K562 (cell line): ENCODE measurements at regions not wholly inside any gene's neighbourhood (a gene's known extent, or its start where the extent isn't known, plus 50 kb on each side); places are given as distances from the start of the nearest gene placed in this dataset.

Source experiments
- ATAC-seq: fragments of 200-7000 bp; cut with Tn5 transposase; 3 replicates; pipeline ENCODE4 v1.9.1; 2020; ENCODE audit warnings: moderate library complexity
- BruUV-seq: library from RNA; stranded (reverse); fragments of 400-500 nt; replicated peaks from 2 replicates; lab custom pipeline; 2021; lab: Mats Ljungman, UMichigan
- CTCF ChIA-PET: fragments of 300-600 bp; formaldehyde crosslinking; extraction: SDS; loops from one replicate; lab custom pipeline; 2021; ENCODE audit warnings: low intra/inter-chr PET ratio; lab: Yijun Ruan, JAX
- POLR2A ChIA-PET: fragments of 300-600, 350-650 bp; sonication (Branson Sonifier 250); formaldehyde crosslinking; extraction: SDS; loops from one replicate; lab custom pipeline; 2021; ENCODE audit warnings: antibody characterized with exemption, inconsistent platforms; lab: Yijun Ruan, JAX
- DNase-seq, 4 experiments: peaks; one replicate each; pipeline versions ENCODE4 v3.0.0 to v3.0.0-alpha.2; 2011 to 2018; ENCODE audit warnings: low spot score in 3 of 4, mixed read lengths in 3 of 4; ENCODE audit errors: extremely low read depth in 1 of 4
- FAIRE-seq: peaks from 2 replicates; lab custom pipeline; 2011; peaks lifted over from hg19 to GRCh38; lab: Jason Lieb, UNC
- H2AFZ ChIP-seq: 2 replicates; pipeline ENCODE4 v1.6.0; 2011; ENCODE audit warnings: low read depth, low read length, control low read depth, inconsistent platforms
- H3K27ac ChIP-seq: fragments of 200-600 bp; 3 replicates; pipeline ENCODE4 v1.8.0; 2011; ENCODE audit warnings: low read depth, mild to moderate bottlenecking, control low read depth, inconsistent platforms, low read length, moderate library complexity, mixed read lengths; ENCODE audit errors: extremely low read depth
- H3K27me3 ChIP-seq, 2 experiments: fragments of 300-600 bp in 1 of 2; 2 replicates in 1 of 2; 3 replicates in 1 of 2; pipeline versions ENCODE4 v1.6.0 to v1.8.0; 2011; ENCODE audit warnings: inconsistent platforms in 2 of 2, low read length in 2 of 2, mild to moderate bottlenecking in 1 of 2, mixed read lengths in 1 of 2, moderate library complexity in 1 of 2; ENCODE audit not compliant: control insufficient read depth in 2 of 2, insufficient read depth in 2 of 2
- H3K36me3 ChIP-seq: fragments of 300-600 bp; 3 replicates; pipeline ENCODE4 v1.8.0; 2011; ENCODE audit warnings: mild to moderate bottlenecking, low read length, inconsistent platforms; ENCODE audit not compliant: control insufficient read depth, insufficient read depth
- H3K4me1 ChIP-seq, 2 experiments: fragments of 200-600 bp in 1 of 2; replicated peaks in 1 of 2; 2 replicates in 1 of 2; 3 replicates in 1 of 2; pipeline versions ENCODE4 v1.5.1 to v1.8.0; 2011; ENCODE audit warnings: inconsistent platforms in 2 of 2, low read length in 2 of 2, mild to moderate bottlenecking in 1 of 2, mixed read lengths in 1 of 2, moderate library complexity in 1 of 2; ENCODE audit not compliant: control insufficient read depth in 2 of 2, insufficient read depth in 2 of 2
- H3K4me2 ChIP-seq: 2 replicates; pipeline ENCODE4 v1.6.1; 2011; ENCODE audit warnings: low read length, control low read depth, inconsistent platforms, mixed read lengths; ENCODE audit not compliant: insufficient read depth
- H3K4me3 ChIP-seq: fragments of 200-600 bp; sonication (generic), shearing (Covaris generic); 2 replicates; pipeline ENCODE4 v1.5.1; 2016; ENCODE audit warnings: control low read depth, inconsistent platforms
- H3K79me2 ChIP-seq: fragments of 200-600 bp; 3 replicates; pipeline ENCODE4 v1.8.0; 2011; ENCODE audit warnings: low read length, inconsistent platforms; ENCODE audit not compliant: control insufficient read depth, insufficient read depth
- H3K9ac ChIP-seq, 2 experiments: 2 replicates each; pipeline versions ENCODE4 v1.6.0 to v1.6.1; 2011; ENCODE audit warnings: low read depth in 2 of 2, low read length in 2 of 2, control low read depth in 1 of 2, inconsistent platforms in 1 of 2, mild to moderate bottlenecking in 1 of 2, mixed read lengths in 1 of 2; ENCODE audit not compliant: insufficient read depth in 1 of 2
- H3K9me1 ChIP-seq: one replicate; pipeline ENCODE4 v1.6.0; 2011; ENCODE audit warnings: inconsistent platforms, mild to moderate bottlenecking, low read length, moderate library complexity; ENCODE audit not compliant: control insufficient read depth, insufficient read depth
- H3K9me3 ChIP-seq: replicated peaks from 2 replicates; pipeline ENCODE4 v1.5.1; 2011; ENCODE audit warnings: low read depth, low read length, inconsistent platforms; ENCODE audit not compliant: control insufficient read depth, insufficient read depth
- H4K20me1 ChIP-seq: replicated peaks from 2 replicates; pipeline ENCODE4 v1.6.1; 2011; ENCODE audit warnings: low read length, inconsistent platforms, mixed read lengths; ENCODE audit not compliant: control insufficient read depth, insufficient read depth
- CBFA2T3 ChIP-seq: fragments of 450-650 bp; IDR thresholded peaks from 2 replicates; pipeline ENCODE4 v1.6.1; 2017
- CCNT2 ChIP-seq: IDR thresholded peaks from 2 replicates; pipeline ENCODE4 v1.6.1; 2011; ENCODE audit warnings: borderline replicate concordance, low read depth, mild to moderate bottlenecking, moderate library complexity, mixed read lengths, low read length; ENCODE audit not compliant: insufficient read length; ENCODE audit errors: extremely low read depth
- E2F6 ChIP-seq, 2 experiments: IDR thresholded peaks; 2 replicates each; pipeline ENCODE4 v1.6.1; 2011; ENCODE audit warnings: borderline replicate concordance in 1 of 2, control low read depth in 1 of 2, low read depth in 1 of 2, low read length in 1 of 2, mild to moderate bottlenecking in 1 of 2, mixed read lengths in 1 of 2, moderate library complexity in 1 of 2; ENCODE audit not compliant: insufficient read depth in 1 of 2, insufficient read length in 1 of 2, poor library complexity in 1 of 2, severe bottlenecking in 1 of 2; ENCODE audit errors: extremely low read depth in 1 of 2
- ESRRA ChIP-seq: fragments of 450-650 bp; IDR thresholded peaks from 2 replicates; pipeline ENCODE4 v1.6.1; 2014; ENCODE audit warnings: low read depth, mild to moderate bottlenecking, moderate library complexity, borderline replicate concordance
- GATAD2B ChIP-seq: fragments of 450-650 bp; IDR thresholded peaks from 2 replicates; pipeline ENCODE4 v1.6.1; 2017; ENCODE audit warnings: mild to moderate bottlenecking, borderline replicate concordance
- PKNOX1 ChIP-seq: fragments of 450-650 bp; IDR thresholded peaks from 2 replicates; pipeline ENCODE4 v1.6.1; 2016
- TRIM28 ChIP-seq: fragments of 450-650 bp; IDR thresholded peaks from 2 replicates; pipeline ENCODE4 v1.6.1; 2017
- VEZF1 ChIP-seq: fragments of 200-800 bp; sonication (Bioruptor generic); IDR thresholded peaks from 2 replicates; pipeline ENCODE4 v1.6.1; 2017; ENCODE audit warnings: missing genetic modification characterization, missing compliant biosample characterization
- ZEB2 ChIP-seq: fragments of 450-650 bp; IDR thresholded peaks from 2 replicates; pipeline ENCODE4 v1.6.1; 2016
- ZNF134 ChIP-seq: fragments of 250-450 bp; sonication (Bioruptor Pico); conservative IDR thresholded peaks from 2 replicates; pipeline ENCODE4 v1.4.0; 2020
- WGBS: fragments of 100-300 bp; shearing (Covaris generic); methylation state at CpG from one replicate; pipeline ENCODE4 v1.1.6; 2016; ENCODE audit warnings: low coverage, mixed read lengths; ENCODE audit not compliant: insufficient coverage; ENCODE audit errors: missing lambda C conversion rate; 5-methylcytosine and 5-hydroxymethylcytosine counted together
- in situ Hi-C: fragments of 300-500 bp; cut with MboI; formaldehyde crosslinking; loops from 4 replicates; pipeline ENCODE4 v1.15.0; 2018; ENCODE audit warnings: inconsistent platforms, mixed read lengths
- intact Hi-C: fragments of 100-400 bp; cut with micrococcal nuclease; formaldehyde crosslinking; loops from 2 replicates; pipeline ENCODE4 v1.14.2; 2022
- TF ChIP-seq, protein P1 (sequence below), 3 experiments: fragments of 200-800 bp in 1 of 3; fragments of 250-450 bp in 1 of 3; fragments of 450-650 bp in 1 of 3; sonication (Bioruptor Pico) in 1 of 3; sonication (Bioruptor generic) in 1 of 3; formaldehyde crosslinking in 1 of 3; IDR thresholded peaks; 2 replicates each; pipeline versions ENCODE4 v1.6.1 to v1.8.0; 2016 to 2022; ENCODE audit warnings: mild to moderate bottlenecking in 2 of 3, missing genetic modification characterization in 2 of 3, missing compliant biosample characterization in 1 of 3, moderate library complexity in 1 of 3
- TF ChIP-seq, protein P2 (sequence below): IDR thresholded peaks from 2 replicates; pipeline ENCODE4 v1.6.1; 2016; ENCODE audit warnings: missing genetic modification characterization, missing compliant biosample characterization

DNA sequence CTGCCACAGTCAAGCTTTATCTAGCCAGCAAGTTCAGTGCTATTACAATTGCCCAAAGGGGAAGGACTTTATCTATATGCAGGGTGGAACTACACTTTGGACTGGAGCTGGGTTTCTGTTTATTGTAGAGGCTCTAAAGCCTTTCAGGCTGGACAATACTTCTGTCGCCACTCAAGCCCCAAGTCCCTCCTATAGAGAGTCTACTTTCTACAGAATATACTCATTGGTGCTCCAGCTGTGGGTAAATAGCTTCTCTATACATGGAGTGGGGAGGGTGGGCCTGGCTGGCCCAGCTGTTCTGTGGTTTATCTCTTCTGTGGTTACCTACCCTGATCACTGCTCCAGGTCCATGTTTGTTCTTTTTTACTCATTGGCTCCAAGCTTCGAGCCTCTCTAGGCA lies 151.8 kb upstream of the MYLIP start:
- H3K9me1 ChIP-seq: no peaks in the 10 kb centered on the region
- no peak overlapping the region for H3K4me3 ChIP-seq
- CTCF ChIA-PET: no interaction called here
- no peaks in the 10 kb centered on the region for H3K79me2 ChIP-seq
- peak overlapping the region; percentile 35 for H3K4me2 ChIP-seq
- DNase-seq: peak; percentile 32 to 71 (median 52)
- no peaks in the 10 kb centered on the region for H3K9me3 ChIP-seq
- H4K20me1 ChIP-seq: no peaks in the 10 kb centered on the region
- in situ Hi-C loops (no loop called here), intact Hi-C loops (no loop called here)
- ATAC-seq: peak; percentile 89
- peaks cover 0 to 15% of the 10 kb centered on the region in 2 experiments; a peak in 4 of 5 replicates for H3K4me1 ChIP-seq
- H2AFZ ChIP-seq: peak overlapping the region; percentile 78
- POLR2A ChIA-PET: interaction anchor here (0.6 to 1.7 kb wide), 11 partner anchors 9 to 166 kb away, joined by 3 to 8 read pairs (median 4); partner anchors contain the start of gene MYLIP
- no TSS peak for BruUV-seq
- peak overlapping the region in 1 of 2 experiments; percentile 49; a peak in 2 of 4 replicates for H3K9ac ChIP-seq
- 13% methylated on average over 2 of the region's 2 CpGs for WGBS
- FAIRE-seq: peak; percentile 87
- no peaks in the 10 kb centered on the region for H3K36me3 ChIP-seq
- H3K27ac ChIP-seq: peak overlapping the region; percentile 47
- no peaks in the 10 kb centered on the region for H3K27me3 ChIP-seq
- TF ChIP-seq CBFA2T3 (peak; percentile 35; the same call in 1 of the 2 replicates), VEZF1 (CRISPR knock-in tag) (peak; percentile 41; the same call in 1 of the 2 replicates), ESRRA (peak; percentile 70; the same call in 1 of the 2 replicates), GATAD2B (no peak), ZEB2 (no peak), PKNOX1 (no peak), TRIM28 (0 out of 2 replicates have a peak, but pooled peaks have one; percentile 20), ZNF134 (CRISPR knock-in tag) (peak; percentile 33; the same call in 1 of the 2 replicates), E2F6 (IDR thresholded peaks at IDR 0.05; ENCODE audit: borderline replicate concordance in 1 of 2, extremely low read depth in 1 of 2, insufficient read depth in 1 of 2, insufficient read length in 1 of 2, low read depth in 1 of 2, low read length in 1 of 2, poor library complexity in 1 of 2, severe bottlenecking in 1 of 2) (no peak), CCNT2 (peak; percentile 42)
- TF ChIP-seq, protein P1, sequence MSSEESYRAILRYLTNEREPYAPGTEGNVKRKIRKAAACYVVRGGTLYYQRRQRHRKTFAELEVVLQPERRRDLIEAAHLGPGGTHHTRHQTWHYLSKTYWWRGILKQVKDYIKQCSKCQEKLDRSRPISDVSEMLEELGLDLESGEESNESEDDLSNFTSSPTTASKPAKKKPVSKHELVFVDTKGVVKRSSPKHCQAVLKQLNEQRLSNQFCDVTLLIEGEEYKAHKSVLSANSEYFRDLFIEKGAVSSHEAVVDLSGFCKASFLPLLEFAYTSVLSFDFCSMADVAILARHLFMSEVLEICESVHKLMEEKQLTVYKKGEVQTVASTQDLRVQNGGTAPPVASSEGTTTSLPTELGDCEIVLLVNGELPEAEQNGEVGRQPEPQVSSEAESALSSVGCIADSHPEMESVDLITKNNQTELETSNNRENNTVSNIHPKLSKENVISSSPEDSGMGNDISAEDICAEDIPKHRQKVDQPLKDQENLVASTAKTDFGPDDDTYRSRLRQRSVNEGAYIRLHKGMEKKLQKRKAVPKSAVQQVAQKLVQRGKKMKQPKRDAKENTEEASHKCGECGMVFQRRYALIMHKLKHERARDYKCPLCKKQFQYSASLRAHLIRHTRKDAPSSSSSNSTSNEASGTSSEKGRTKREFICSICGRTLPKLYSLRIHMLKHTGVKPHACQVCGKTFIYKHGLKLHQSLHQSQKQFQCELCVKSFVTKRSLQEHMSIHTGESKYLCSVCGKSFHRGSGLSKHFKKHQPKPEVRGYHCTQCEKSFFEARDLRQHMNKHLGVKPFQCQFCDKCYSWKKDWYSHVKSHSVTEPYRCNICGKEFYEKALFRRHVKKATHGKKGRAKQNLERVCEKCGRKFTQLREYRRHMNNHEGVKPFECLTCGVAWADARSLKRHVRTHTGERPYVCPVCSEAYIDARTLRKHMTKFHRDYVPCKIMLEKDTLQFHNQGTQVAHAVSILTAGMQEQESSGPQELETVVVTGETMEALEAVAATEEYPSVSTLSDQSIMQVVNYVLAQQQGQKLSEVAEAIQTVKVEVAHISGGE (CRISPR knock-in tag; IDR thresholded peaks at IDR 0.05): 0 out of 6 replicates have a peak, but pooled peaks of 1 of the 3 experiments have one; percentile 44
- TF ChIP-seq, protein P2, sequence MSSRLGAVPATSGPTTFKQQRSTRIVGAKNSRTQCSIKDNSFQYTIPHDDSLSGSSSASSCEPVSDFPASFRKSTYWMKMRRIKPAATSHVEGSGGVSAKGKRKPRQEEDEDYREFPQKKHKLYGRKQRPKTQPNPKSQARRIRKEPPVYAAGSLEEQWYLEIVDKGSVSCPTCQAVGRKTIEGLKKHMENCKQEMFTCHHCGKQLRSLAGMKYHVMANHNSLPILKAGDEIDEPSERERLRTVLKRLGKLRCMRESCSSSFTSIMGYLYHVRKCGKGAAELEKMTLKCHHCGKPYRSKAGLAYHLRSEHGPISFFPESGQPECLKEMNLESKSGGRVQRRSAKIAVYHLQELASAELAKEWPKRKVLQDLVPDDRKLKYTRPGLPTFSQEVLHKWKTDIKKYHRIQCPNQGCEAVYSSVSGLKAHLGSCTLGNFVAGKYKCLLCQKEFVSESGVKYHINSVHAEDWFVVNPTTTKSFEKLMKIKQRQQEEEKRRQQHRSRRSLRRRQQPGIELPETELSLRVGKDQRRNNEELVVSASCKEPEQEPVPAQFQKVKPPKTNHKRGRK (tag): no peak
